ENCODE measurements at regions not wholly inside any gene's neighbourhood (a gene's known extent, or its start where the extent isn't known, plus 50 kb on each side); places are given as distances from the start of the nearest gene placed in this dataset.

DNA sequence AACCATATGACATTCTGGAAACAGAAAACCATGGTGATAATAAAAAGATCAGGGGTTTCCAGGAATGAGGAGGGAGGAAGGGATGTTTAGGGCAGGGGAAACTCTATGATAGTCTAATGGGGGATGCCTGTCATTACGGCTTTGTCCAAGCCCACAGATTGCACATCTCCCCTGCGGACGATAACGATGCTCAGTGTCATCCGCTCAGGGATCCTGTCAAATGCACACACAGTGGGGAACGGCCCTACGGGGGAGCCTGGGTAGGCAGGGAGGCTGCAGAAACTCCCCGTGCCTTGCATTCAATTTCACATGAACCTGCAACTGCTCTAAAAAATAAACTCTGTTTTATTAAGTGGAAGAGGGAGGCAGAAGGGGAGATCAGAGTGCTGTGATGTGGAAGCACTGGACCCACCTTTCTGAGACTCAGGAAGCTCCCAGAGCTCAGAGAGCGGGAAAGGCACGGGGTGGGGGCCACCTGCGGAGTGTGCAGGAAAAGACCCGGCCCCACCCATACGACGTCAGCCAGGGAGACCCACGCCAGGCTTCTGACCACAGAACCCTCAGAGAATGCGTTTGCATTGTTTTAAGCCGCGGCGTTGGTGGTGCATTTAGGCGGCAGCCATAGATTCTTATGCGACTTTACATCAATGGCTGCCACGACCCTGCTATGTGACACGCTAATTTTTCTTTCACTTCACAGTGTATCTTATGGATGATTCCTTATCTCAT is 543.5 kb downstream of the BRD1 start:
- Histone ChIP-seq H3K4me1 (ENCODE audit: insufficient read depth) (no peaks in the 10 kb centered on the region), H3K4me3 (no peak overlapping the region), H3K9me3 (no peaks in the 10 kb centered on the region), H3K27me3 (no peaks in the 10 kb centered on the region), H3K36me3 (no peaks in the 10 kb centered on the region), H3K27ac (no peak overlapping the region)
- intact Hi-C loops (cut with DNase I): no loop called here
- DNase-seq: no peak
- TF ChIP-seq, protein P1, sequence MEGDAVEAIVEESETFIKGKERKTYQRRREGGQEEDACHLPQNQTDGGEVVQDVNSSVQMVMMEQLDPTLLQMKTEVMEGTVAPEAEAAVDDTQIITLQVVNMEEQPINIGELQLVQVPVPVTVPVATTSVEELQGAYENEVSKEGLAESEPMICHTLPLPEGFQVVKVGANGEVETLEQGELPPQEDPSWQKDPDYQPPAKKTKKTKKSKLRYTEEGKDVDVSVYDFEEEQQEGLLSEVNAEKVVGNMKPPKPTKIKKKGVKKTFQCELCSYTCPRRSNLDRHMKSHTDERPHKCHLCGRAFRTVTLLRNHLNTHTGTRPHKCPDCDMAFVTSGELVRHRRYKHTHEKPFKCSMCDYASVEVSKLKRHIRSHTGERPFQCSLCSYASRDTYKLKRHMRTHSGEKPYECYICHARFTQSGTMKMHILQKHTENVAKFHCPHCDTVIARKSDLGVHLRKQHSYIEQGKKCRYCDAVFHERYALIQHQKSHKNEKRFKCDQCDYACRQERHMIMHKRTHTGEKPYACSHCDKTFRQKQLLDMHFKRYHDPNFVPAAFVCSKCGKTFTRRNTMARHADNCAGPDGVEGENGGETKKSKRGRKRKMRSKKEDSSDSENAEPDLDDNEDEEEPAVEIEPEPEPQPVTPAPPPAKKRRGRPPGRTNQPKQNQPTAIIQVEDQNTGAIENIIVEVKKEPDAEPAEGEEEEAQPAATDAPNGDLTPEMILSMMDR (IDR thresholded peaks at IDR 0.05): no peak
- TF ChIP-seq POLR2A (IDR thresholded peaks at IDR 0.05) (no peak), EP300 (IDR thresholded peaks at IDR 0.05) (no peak)
- WGBS, 3 donors: 46 to 54% (median 48%) methylated on average over 23 of the region's 23 CpGs

GRCh38 chr22:49282596-49282995 is 545.1 kb downstream of the BRD1 start:
- no peak for TF ChIP-seq POLR2A (IDR thresholded peaks at IDR 0.05)
- TF ChIP-seq EP300 (IDR thresholded peaks at IDR 0.05): no peak
- TF ChIP-seq, protein P1 (IDR thresholded peaks at IDR 0.05): no peak
- no peaks in the 10 kb centered on the region for H3K36me3 ChIP-seq
- H3K9me3 ChIP-seq: no peaks in the 10 kb centered on the region
- WGBS, 3 donors: 84 to 91% (median 90%) methylated on average over 12 of the region's 12 CpGs
- H3K27me3 ChIP-seq: no peaks in the 10 kb centered on the region
- H3K27ac ChIP-seq: no peak overlapping the region
- H3K4me3 ChIP-seq: no peak overlapping the region
- no peaks in the 10 kb centered on the region for H3K4me1 ChIP-seq (ENCODE audit: insufficient read depth)
- intact Hi-C loops (cut with DNase I): no loop called here
- DNase-seq: no peak

GRCh38 chr22:49281467-49282340 is 546.0 kb downstream of the BRD1 start:
- intact Hi-C loops (cut with DNase I): no loop called here
- Histone ChIP-seq H3K4me1 (ENCODE audit: insufficient read depth) (no peaks in the 10 kb centered on the region), H3K27ac (no peak overlapping the region), H3K4me3 (no peak overlapping the region), H3K27me3 (no peaks in the 10 kb centered on the region), H3K36me3 (no peaks in the 10 kb centered on the region), H3K9me3 (no peaks in the 10 kb centered on the region)
- DNase-seq: no peak
- no peak for TF ChIP-seq POLR2A (IDR thresholded peaks at IDR 0.05)
- TF ChIP-seq, protein P1 (IDR thresholded peaks at IDR 0.05): no peak
- no peak for TF ChIP-seq EP300 (IDR thresholded peaks at IDR 0.05)
- 37 to 68% (median 40%) methylated on average over 14 of the region's 14 CpGs for WGBS, 3 donors

DNA sequence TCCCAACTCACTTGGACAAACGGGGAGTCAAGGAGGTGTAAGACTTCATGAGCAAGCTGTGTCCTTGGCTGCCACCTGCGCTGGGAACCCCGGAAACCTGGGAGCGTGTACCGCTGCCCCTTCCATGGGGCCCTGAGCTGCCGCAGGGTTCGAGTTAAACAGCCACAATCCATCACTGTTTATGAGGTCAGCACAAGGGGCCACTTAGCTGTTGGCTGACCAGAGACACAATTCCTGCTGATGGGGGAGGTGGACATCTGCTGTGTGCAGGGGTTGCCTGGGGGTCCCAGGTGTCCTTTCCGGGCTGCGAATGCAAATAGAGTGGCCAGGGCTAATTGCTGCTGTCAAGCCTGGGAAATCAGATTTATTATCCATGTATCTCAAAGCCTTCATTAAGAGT is 549.3 kb downstream of the BRD1 start:
- no peak overlapping the region for H3K4me3 ChIP-seq
- no peaks in the 10 kb centered on the region for H3K36me3 ChIP-seq
- intact Hi-C loops (cut with DNase I): no loop called here
- TF ChIP-seq, protein P1 (IDR thresholded peaks at IDR 0.05): no peak
- TF ChIP-seq EP300 (IDR thresholded peaks at IDR 0.05): no peak
- no peak for TF ChIP-seq POLR2A (IDR thresholded peaks at IDR 0.05)
- H3K27ac ChIP-seq: no peak overlapping the region
- no peaks in the 10 kb centered on the region for H3K27me3 ChIP-seq
- WGBS, 3 donors: 5 to 15% (median 6%) methylated on average over 9 of the region's 9 CpGs
- H3K9me3 ChIP-seq: no peaks in the 10 kb centered on the region
- H3K4me1 ChIP-seq (ENCODE audit: insufficient read depth): no peaks in the 10 kb centered on the region
- no peak for DNase-seq
